Kidney epithelial cell (primary cell): ENCODE measurements at regions not wholly inside any gene's neighbourhood (a gene's known extent, or its start where the extent isn't known, plus 50 kb on each side); places are given as distances from the start of the nearest gene placed in this dataset.

Experiments used
- DNase-seq: peaks from one replicate; pipeline ENCODE4 v3.0.0-alpha.2; 2010; ENCODE audit warnings: low read depth
- H3K27me3 ChIP-seq: 2 replicates; pipeline ENCODE4 v1.6.0; 2011; ENCODE audit warnings: low read length; ENCODE audit not compliant: control insufficient read depth, insufficient read depth
- H3K36me3 ChIP-seq: 2 replicates; pipeline ENCODE4 v1.5.1; 2011; ENCODE audit warnings: low read length; ENCODE audit not compliant: control insufficient read depth, insufficient read depth
- H3K4me3 ChIP-seq: 2 replicates; pipeline ENCODE4 v1.5.1; 2011; ENCODE audit warnings: low read depth, mild to moderate bottlenecking, control low read depth, low read length
- TF ChIP-seq, protein P1 (sequence below): IDR thresholded peaks from 2 replicates; pipeline ENCODE4 v1.5.1; 2011; ENCODE audit warnings: mild to moderate bottlenecking, moderate library complexity, low read length, control low read depth, inconsistent platforms; ENCODE audit not compliant: insufficient read depth, poor library complexity, severe bottlenecking

DNA sequence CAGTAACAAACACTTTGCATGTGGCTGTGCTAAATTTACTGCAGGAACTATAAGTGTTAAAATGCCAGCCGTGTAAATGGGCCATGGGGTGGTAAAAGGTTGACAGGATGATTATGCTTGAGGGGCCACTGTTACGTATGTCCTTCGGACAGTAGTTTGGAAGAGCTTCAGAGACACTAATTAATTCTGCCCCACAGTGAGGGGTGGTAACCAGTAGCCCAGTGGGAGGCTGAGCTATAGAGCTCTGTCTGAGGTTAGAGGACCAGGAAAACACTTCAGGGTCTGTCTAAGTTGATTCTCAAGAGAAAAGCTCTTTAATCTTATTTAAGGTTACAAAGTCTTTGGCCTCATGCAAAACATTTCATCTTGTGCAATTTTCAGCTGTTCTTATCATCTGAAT, 176.6 kb downstream of the DMRTA1 start:
- Histone ChIP-seq H3K36me3 (no peaks in the 10 kb centered on the region), H3K4me3 (no peak overlapping the region), H3K27me3 (no peaks in the 10 kb centered on the region)
- TF ChIP-seq, protein P1, sequence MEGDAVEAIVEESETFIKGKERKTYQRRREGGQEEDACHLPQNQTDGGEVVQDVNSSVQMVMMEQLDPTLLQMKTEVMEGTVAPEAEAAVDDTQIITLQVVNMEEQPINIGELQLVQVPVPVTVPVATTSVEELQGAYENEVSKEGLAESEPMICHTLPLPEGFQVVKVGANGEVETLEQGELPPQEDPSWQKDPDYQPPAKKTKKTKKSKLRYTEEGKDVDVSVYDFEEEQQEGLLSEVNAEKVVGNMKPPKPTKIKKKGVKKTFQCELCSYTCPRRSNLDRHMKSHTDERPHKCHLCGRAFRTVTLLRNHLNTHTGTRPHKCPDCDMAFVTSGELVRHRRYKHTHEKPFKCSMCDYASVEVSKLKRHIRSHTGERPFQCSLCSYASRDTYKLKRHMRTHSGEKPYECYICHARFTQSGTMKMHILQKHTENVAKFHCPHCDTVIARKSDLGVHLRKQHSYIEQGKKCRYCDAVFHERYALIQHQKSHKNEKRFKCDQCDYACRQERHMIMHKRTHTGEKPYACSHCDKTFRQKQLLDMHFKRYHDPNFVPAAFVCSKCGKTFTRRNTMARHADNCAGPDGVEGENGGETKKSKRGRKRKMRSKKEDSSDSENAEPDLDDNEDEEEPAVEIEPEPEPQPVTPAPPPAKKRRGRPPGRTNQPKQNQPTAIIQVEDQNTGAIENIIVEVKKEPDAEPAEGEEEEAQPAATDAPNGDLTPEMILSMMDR = no peak
- no peak for DNase-seq

- Histone ChIP-seq H3K27me3 (no peaks in the 10 kb centered on the region), H3K36me3 (no peaks in the 10 kb centered on the region), H3K4me3 (no peak overlapping the region)
- DNase-seq = no peak
- TF ChIP-seq, protein P1 = no peak
Measured at GRCh38 chr9:22625540-22625939, 178.9 kb downstream of the DMRTA1 start.

- Histone ChIP-seq H3K4me3 (no peak overlapping the region), H3K27me3 (no peaks in the 10 kb centered on the region), H3K36me3 (no peaks in the 10 kb centered on the region)
- no peak for DNase-seq
- TF ChIP-seq, protein P1 = no peak
Measured at GRCh38 chr9:22643541-22643940, 196.9 kb downstream of the DMRTA1 start.

- Histone ChIP-seq H3K4me3 (no peak overlapping the region), H3K36me3 (no peaks in the 10 kb centered on the region), H3K27me3 (no peaks in the 10 kb centered on the region)
- TF ChIP-seq, protein P1 = no peak
- no peak for DNase-seq
Measured at GRCh38 chr9:22645893-22646292, 199.3 kb downstream of the DMRTA1 start.

DNA sequence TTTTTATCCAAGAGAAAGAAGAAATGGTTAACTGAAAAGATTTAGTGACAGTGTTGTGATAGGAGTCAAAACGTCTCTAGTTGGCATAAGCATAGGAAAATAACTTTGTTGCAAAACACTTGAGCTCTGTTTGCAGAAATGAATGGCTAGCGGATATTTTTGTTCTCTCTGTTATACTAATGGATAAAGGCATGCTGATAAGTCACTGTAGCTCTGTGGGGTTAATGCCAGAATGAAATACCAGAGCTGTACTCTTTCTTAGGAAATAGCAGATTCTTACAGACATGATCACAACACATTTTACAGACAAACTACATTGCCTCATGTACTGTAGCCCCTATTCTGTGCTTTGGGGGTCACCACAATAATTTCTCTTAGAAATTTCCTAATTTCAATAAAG, 202.8 kb downstream of the DMRTA1 start:
- TF ChIP-seq, protein P1 = no peak
- DNase-seq = no peak

DNA sequence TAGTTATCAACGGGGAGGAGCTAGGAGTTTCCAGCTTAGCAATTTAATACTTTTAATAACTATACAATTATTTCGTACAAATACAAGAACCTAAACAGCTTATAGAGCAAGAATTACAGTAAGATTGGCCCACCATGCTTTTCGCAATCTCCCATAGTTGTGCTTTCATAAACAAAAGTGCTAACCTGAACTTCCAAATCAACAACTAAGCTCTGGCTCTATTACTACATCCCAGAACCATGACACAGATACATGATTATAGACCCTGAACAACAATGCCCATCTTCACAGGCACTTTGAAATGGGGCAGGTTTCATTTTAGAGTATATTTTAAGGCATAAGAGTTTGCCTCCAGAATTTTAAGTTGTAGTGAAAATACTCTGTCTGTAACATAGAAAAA, 203.5 kb downstream of the DMRTA1 start:
- Histone ChIP-seq H3K27me3 (no peaks in the 10 kb centered on the region), H3K4me3 (no peak overlapping the region), H3K36me3 (no peaks in the 10 kb centered on the region)
- TF ChIP-seq, protein P1 = no peak
- no peak for DNase-seq

More for the DNA sequence above, 202.8 kb downstream of the DMRTA1 start:
- Histone ChIP-seq H3K4me3 (no peak overlapping the region), H3K36me3 (no peaks in the 10 kb centered on the region), H3K27me3 (no peaks in the 10 kb centered on the region)
